Kidney tubule cell (primary cell): ENCODE measurements at regions not wholly inside any gene's neighbourhood (a gene's known extent, or its start where the extent isn't known, plus 50 kb on each side); places are given as distances from the start of the nearest gene placed in this dataset.
"Not testable (repeated sequence)": the region's sequence is repeated elsewhere in the genome, so short reads cannot be mapped to it uniquely, and the experiment has no call there.

Experiments
- DNase-seq: peaks from one replicate; pipeline ENCODE4 v3.0.0-alpha.2; 2018; ENCODE audit warnings: low spot score

DNA sequence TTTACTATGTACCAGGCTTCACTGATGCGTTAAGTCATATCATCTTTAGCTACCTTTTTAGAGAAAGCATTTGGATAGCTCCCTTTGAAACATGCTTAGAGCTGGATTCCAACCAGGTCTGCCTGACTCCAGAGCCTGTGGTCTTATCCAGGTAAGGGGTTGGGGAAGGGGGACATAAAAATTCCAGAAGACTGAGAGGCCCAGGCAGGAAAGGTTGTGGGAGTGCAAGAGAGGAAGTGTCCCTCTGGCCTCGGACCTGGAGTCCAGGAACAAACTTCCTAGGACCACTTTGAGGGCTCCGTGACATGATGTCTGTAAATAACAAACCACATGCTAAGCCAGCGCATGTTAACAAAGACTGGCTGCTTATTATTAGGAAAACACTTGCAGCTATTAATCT, 163.0 kb upstream of the KCNG1 start:
- DNase-seq: no peak

DNA sequence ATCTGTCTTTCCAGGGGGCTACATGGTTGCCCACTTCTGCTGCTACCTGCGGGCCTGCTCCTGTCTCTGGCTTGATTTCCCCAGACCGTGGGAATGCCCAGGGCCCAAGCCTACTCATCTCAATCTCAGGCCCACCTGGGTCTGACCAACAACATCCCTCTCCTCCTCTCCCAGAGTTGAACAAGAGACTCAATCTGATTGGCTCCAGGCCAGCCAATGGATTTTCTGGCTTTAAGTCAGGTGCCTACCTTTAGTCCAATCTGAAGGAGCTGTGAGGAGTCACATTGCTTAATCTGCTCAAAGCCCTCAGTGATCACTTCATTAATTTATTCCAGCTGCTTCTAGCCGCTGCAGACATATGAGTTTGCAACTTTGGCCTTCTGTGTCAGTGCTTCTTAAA, 162.4 kb upstream of the KCNG1 start:
- DNase-seq: no peak

- no peak for DNase-seq
Measured at GRCh38 chr20:51184289-51184688, 161.4 kb upstream of the KCNG1 start.

GRCh38 chr20:51183451-51183850, 160.5 kb upstream of the KCNG1 start:
- no peak for DNase-seq

DNA sequence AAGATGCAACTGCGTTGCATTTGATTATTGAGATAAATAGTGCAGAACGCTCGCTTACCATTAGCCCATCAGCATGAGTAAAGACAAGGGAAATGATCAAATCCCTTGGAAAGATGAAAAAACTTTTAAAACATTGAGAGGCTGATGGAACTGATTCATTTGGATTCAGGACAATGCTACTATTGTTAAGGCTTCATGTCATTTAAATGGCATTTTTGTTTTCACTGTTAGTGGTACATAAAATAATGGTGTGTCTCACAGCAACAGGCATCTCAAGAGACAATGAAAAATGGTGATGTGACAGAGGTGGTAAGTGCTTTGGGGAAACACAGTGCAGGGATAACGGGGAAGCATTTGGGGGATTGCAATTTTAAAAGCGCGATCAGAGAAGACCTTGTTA, 159.7 kb upstream of the KCNG1 start:
- DNase-seq: no peak

DNA sequence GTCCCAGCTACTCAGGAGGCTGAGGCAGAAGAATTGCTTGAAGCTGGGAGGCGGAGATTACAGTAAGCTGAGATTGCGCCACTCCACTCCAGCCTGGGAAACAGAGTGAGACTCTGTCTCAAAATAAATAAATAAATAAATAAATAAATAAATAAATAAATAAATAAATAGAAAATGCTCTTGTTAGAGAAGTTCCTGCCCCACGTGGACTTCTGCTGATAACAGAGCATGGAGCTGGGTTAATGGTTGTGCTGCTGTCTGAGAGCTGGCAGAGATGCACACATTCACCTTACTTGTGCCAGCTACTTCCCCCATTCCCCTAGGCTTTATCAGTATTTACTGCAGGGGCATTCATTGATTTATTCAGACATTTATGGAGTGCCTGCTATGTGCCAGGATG, 155.2 kb upstream of the KCNG1 start:
- DNase-seq: no peak

DNA sequence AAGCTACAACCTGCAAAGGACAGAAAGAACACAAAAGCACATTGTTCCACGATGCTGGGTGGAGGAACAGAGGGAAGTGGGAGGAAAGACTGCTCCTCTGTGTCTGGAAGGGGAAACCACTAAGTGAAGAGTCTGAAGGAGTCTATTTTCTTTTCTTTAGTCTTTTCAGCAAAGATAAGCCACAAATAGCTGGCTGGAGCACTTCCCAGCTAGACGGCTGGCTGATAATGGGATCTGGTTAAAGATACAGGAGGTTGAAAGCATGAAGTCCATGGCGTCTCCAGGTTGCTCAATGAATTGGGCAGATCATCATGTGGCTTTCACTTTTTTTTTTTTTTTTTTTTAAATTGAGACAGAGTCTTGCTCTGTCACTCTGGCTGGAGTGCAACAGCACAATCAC, 154.0 kb upstream of the KCNG1 start:
- no peak for DNase-seq

- DNase-seq: no peak
Measured at GRCh38 chr20:51176446-51176845, 153.5 kb upstream of the KCNG1 start.

DNA sequence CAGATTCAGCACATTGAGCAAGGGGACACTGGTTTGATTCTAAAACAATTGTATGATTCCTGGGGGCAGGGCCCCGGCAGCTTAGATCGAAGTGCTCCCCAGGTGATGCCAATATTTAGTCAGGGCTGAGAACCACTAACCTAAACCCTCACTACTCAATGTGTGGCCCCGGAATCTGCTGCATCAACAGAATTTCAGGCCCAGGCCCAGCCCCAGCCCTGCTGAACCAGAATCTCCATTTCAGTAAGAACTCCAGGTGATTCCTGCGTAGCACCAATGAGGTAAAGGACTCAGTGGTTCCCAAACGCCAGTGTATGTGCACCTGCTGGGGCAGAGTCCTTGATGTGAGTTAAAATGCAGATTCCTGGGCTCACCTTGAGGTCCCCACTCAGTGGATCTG, 152.8 kb upstream of the KCNG1 start:
- no peak for DNase-seq

DNA sequence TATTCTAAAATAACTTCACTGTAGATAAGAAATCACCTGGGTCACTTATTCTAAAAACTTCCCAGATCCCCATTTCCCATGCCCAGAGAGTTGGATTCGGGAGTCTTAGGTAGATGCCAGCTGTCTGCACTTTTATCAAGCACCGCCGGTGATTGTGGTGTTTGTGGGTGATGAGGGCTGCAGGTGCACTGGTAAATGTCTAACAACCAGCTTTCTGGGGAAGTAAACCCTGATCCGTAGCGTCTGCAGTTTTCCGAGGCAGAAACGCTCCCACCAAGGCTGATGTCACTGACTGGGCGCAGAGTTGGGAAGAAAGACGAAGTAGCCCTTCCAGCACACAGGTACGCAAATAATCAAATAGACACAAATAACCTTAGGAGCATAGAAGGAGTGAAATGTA, 152.2 kb upstream of the KCNG1 start:
- no peak for DNase-seq

DNA sequence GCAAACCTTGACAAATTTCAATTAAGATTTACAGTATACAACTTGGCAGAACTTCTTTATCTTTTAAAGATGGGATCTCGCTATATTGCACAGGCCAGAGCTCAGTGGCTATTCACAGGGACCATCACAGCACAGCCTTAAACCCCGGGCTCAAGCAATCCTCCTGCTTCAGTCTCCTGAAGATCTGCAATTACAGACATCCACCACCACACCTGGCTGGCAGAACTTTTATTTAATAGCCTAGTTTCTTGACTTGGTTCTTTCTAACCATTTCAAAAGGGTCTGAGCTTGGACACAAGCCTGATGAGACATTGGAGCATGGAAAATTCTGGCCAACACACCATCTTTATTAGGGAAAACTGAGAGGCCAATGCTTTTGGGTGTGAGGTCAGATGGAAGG, 151.6 kb upstream of the KCNG1 start:
- no peak for DNase-seq

DNA sequence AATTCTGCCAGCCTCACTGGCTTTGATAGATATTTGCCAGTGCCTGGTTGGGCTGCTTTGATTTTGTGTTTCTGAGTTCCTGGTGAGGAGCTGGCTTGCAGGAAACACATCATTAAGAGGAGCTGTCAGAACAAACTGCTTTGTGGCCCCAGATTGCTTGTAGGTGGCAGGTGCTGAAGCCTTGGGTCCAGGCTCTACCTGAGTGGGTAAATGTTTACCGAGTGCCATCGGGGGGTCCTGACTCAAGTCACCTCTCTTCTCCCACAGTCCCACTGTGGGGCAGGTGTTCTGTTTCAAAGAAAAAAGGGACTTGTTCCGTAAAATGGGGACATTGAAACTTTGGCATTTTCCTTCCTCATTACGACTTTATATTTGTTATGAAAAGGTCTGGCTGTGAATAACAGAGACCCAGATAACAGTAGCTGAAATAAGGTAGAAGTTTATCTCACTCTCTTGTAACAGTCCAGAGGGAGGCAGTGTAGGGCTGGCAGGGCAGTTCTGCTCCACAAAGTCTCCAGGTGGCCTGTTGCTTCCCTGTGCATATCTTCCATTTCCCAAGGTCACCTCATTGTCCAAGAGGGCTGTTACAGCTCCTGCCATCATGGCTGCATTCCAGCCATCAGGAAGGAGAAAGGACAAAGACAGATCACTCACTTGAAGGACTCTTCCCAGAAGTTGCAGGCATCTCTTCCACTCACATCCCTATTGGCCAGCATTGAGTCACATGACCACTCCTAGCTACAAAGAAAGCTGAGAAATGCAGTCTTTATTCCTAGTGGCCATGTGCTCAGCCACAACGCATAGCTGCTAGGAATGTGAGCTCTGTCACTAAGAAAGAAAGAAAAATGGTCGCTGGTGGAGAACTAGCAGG, 149.9 kb upstream of the KCNG1 start:
- DNase-seq: no peak

DNA sequence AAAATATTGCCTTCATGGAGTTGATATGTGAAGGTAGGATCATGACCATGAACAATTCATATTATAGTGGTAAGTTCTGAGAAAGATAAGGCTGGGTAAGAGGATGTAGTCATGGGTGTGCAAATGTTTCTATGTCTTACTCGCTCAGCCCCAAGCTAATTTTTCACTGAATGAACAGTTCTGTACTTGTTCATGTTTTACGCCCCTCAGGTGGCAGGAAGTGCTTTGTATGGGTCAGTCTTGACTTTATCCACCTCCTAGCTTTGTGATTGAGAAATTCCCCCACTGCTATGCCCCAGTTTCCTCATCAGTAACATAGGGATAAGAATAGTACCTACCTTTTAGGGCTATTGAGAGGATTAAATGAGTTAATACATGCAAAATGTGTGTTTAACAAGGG, 148.2 kb upstream of the KCNG1 start:
- no peak for DNase-seq

- no peak for DNase-seq
Measured at GRCh38 chr20:51169813-51170212, 146.9 kb upstream of the KCNG1 start.

DNA sequence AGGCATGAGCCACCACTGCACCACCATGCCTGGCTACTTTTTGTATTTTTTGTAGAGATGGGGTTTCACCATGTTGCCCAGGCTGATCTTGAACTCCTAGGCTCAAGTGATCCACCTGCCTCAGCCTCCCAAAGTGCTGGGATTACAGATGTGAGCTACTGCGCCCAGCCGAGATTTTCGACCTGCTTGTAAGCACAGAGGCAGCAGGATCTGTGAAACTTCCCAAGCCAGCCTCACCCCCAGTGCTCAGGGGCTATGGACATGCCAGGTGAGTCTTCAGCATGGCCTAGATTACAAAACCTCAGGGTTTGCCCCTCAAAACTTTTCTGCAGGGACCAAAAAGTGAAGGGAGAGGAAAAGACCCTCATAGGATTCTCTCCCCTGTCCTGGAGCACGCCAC, 145.0 kb upstream of the KCNG1 start:
- not testable (repeated sequence) for DNase-seq

- no peak for DNase-seq
Measured at GRCh38 chr20:51166489-51166888, 143.6 kb upstream of the KCNG1 start.

GRCh38 chr20:51165131-51165530, 142.2 kb upstream of the KCNG1 start:
- no peak for DNase-seq

- DNase-seq: no peak
Measured at GRCh38 chr20:51164731-51165130, 141.8 kb upstream of the KCNG1 start.

DNA sequence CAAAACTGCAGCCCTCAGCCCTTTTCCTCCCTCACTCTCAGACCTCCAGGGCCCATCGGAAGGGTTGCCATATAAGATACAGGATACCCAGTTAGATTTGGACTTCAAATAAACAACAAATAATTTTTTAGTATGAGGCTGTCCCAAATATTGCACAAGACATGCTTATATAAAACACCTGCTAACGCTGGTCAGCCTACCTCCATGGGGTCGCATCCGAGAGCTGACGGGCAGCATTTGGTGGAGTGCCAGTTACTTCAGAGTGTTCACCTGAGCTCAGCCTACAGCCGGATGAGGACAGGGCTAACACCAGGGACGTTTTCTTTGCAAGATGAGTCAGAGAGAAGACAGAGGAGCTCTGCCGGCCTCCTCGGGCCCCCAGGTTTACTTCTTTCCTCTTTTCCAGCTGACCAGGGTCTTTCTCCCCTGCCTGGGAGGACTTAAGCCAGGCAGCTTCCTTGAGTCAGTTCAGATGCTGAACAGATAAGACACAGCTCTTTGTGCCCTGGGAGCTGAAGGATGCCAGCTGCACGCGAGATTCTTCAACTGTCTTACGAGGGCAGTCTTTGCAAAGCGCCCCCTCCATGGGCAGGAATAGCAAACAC, 141.2 kb upstream of the KCNG1 start:
- no peak for DNase-seq

DNA sequence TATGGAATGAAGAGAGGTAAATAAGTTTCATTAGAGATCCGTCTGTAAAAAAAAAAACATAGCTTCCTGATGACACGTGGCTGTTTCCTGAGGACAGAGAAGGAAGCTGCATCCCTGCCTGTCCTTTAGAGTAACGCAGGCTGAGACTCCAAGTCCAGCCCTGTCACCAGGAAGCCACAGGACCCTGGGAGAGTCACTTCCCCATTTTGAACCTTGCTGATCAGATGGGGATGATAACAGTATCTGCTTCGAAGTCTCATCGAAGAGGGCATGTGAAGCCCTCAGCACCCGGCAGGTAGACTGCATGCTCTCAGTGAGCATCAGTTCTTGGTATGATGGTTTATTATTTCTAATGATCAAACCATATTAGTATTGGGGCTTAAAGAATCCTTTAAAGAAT, 139.1 kb upstream of the KCNG1 start:
- DNase-seq: no peak

DNA sequence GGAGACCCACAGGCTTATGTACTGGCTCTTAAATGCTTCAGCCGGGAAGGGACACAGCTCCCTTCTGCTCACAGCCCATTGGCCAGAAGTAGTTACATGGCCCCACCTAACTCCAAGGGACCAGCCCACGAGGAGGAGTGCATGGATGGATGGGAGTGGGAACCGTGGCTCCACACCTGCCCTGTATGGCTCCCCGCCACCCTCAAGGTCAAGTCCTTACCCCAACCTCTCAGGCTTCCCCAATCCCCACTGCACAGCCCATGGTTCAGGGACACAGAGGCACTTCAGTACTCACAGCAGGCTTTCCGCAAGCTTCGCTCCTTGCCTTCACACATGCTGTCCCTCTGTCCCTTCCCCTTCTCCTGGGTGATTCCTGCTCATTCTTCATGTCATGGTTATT, 137.9 kb upstream of the KCNG1 start:
- no peak for DNase-seq

GRCh38 chr20:51159981-51160380, 137.1 kb upstream of the KCNG1 start:
- DNase-seq: no peak

- DNase-seq: no peak
Measured at GRCh38 chr20:51159303-51159702, 136.4 kb upstream of the KCNG1 start.

DNA sequence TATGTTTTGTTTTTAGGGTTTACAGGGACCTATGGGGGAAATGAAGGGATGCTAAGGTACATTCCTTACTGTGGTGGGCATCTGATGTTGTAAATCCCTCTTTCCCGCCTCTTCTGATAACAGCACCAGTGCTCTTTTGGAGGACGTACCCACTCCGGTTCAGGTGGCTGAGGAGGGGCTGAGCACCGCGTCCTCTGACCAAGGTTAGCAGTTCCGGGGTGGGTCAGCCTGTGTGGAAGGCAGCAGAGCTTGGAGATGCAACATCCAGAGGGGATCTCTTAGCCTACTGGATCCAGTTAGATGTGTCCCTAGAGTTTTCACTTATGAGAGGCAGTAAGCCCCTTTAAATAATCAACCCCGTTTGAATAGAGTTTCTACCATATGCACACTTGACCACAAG, 135.3 kb upstream of the KCNG1 start:
- DNase-seq: no peak
